ENCODE measurements at regions not wholly inside any gene's neighbourhood (a gene's known extent, or its start where the extent isn't known, plus 50 kb on each side); places are given as distances from the start of the nearest gene placed in this dataset.

GRCh38 chr14:51400139-51400538 is 160.1 kb downstream of the TMX1 start:
- H3K9me2 ChIP-seq (replicated peaks; ENCODE audit: low read depth, low read length): no peaks in the 10 kb centered on the region
- H3K4me2 ChIP-seq (ENCODE audit: low read depth, low read length, poor library complexity, severe bottlenecking): no peak overlapping the region
- no peaks in the 10 kb centered on the region for H3F3A ChIP-seq (ENCODE audit: low read depth)
- no peaks in the 10 kb centered on the region for H4K20me1 ChIP-seq (ENCODE audit: insufficient read depth, low read length, poor library complexity, severe bottlenecking)
- H3K36me3 ChIP-seq (ENCODE audit: insufficient read depth, low read length): no peaks in the 10 kb centered on the region
- TF ChIP-seq EZH2phosphoT487 (IDR thresholded peaks at IDR 0.05; ENCODE audit: borderline replicate concordance): no peak
- TF ChIP-seq CTCF (conservative IDR thresholded peaks at IDR 0.05; ENCODE audit: low read length): no peak
- no peak overlapping the region for H3K4me3 ChIP-seq (ENCODE audit: low read length, poor library complexity, severe bottlenecking)
- H3K27me3 ChIP-seq (ENCODE audit: insufficient read depth, low read length, poor library complexity, severe bottlenecking): peaks cover 20% of the 10 kb centered on the region
- no peak overlapping the region for H3K9ac ChIP-seq (ENCODE audit: low read depth, low read length, poor library complexity, severe bottlenecking)
- H2AFZ ChIP-seq (ENCODE audit: low read length): no peak overlapping the region
- H3K9me3 ChIP-seq (ENCODE audit: insufficient read depth, low read depth, low read length): no peaks in the 10 kb centered on the region
- no peaks in the 10 kb centered on the region for H3K79me2 ChIP-seq (ENCODE audit: insufficient read depth, low read length)
- H3K4me1 ChIP-seq (ENCODE audit: insufficient read depth, low read length, poor library complexity, severe bottlenecking): no peaks in the 10 kb centered on the region

DNA sequence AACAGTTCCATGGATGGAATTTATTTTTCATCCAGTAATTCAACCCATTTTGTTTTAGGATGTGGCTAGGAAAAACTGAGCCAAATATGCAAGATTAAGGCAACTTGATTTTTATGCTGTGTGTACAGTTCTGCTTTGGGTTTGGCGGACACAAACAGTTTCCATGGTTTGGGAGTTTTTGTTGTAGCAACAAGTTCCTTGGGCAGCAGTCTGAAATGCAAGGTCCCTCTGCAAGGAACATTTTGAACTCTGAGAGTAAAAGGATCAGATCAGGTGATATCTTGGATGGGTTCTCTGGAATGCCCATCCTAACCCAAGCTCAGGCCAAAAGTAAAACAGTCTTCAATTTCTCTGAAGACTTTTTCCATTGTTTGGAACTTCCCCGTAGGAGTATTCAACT is 161.2 kb downstream of the TMX1 start:
- H3K9ac ChIP-seq (ENCODE audit: low read depth, low read length, poor library complexity, severe bottlenecking): no peak overlapping the region
- H3K4me2 ChIP-seq (ENCODE audit: low read depth, low read length, poor library complexity, severe bottlenecking): no peak overlapping the region
- no peaks in the 10 kb centered on the region for H3K36me3 ChIP-seq (ENCODE audit: insufficient read depth, low read length)

GRCh38 chr14:51401756-51402155 is 161.7 kb downstream of the TMX1 start:
- Histone ChIP-seq H4K20me1 (ENCODE audit: insufficient read depth, low read length, poor library complexity, severe bottlenecking) (no peaks in the 10 kb centered on the region), H3K79me2 (ENCODE audit: insufficient read depth, low read length) (no peaks in the 10 kb centered on the region), H2AFZ (ENCODE audit: low read length) (no peak overlapping the region)

More for the DNA sequence above, 161.2 kb downstream of the TMX1 start:
- no peak overlapping the region for H2AFZ ChIP-seq (ENCODE audit: low read length)
- TF ChIP-seq EZH2phosphoT487 (IDR thresholded peaks at IDR 0.05; ENCODE audit: borderline replicate concordance): no peak
- TF ChIP-seq CTCF (conservative IDR thresholded peaks at IDR 0.05; ENCODE audit: low read length): no peak
- H3K4me3 ChIP-seq (ENCODE audit: low read length, poor library complexity, severe bottlenecking): no peak overlapping the region
- no peaks in the 10 kb centered on the region for H3K9me3 ChIP-seq (ENCODE audit: insufficient read depth, low read depth, low read length)
- no peaks in the 10 kb centered on the region for H3F3A ChIP-seq (ENCODE audit: low read depth)
- no peaks in the 10 kb centered on the region for H4K20me1 ChIP-seq (ENCODE audit: insufficient read depth, low read length, poor library complexity, severe bottlenecking)
- H3K27me3 ChIP-seq (ENCODE audit: insufficient read depth, low read length, poor library complexity, severe bottlenecking): peaks cover 20% of the 10 kb centered on the region
- no peaks in the 10 kb centered on the region for H3K9me2 ChIP-seq (replicated peaks; ENCODE audit: low read depth, low read length)
- H3K79me2 ChIP-seq (ENCODE audit: insufficient read depth, low read length): no peaks in the 10 kb centered on the region
- no peaks in the 10 kb centered on the region for H3K4me1 ChIP-seq (ENCODE audit: insufficient read depth, low read length, poor library complexity, severe bottlenecking)

More at GRCh38 chr14:51401756-51402155, 161.7 kb downstream of the TMX1 start:
- H3K4me3 ChIP-seq (ENCODE audit: low read length, poor library complexity, severe bottlenecking): no peak overlapping the region
- TF ChIP-seq EZH2phosphoT487 (IDR thresholded peaks at IDR 0.05; ENCODE audit: borderline replicate concordance): no peak
- no peak for TF ChIP-seq CTCF (conservative IDR thresholded peaks at IDR 0.05; ENCODE audit: low read length)
- no peaks in the 10 kb centered on the region for H3K4me1 ChIP-seq (ENCODE audit: insufficient read depth, low read length, poor library complexity, severe bottlenecking)
- H3K36me3 ChIP-seq (ENCODE audit: insufficient read depth, low read length): no peaks in the 10 kb centered on the region
- no peak overlapping the region for H3K9ac ChIP-seq (ENCODE audit: low read depth, low read length, poor library complexity, severe bottlenecking)
- no peaks in the 10 kb centered on the region for H3F3A ChIP-seq (ENCODE audit: low read depth)
- peaks cover 20% of the 10 kb centered on the region for H3K27me3 ChIP-seq (ENCODE audit: insufficient read depth, low read length, poor library complexity, severe bottlenecking)
- no peaks in the 10 kb centered on the region for H3K9me2 ChIP-seq (replicated peaks; ENCODE audit: low read depth, low read length)
- H3K9me3 ChIP-seq (ENCODE audit: insufficient read depth, low read depth, low read length): no peaks in the 10 kb centered on the region
- no peak overlapping the region for H3K4me2 ChIP-seq (ENCODE audit: low read depth, low read length, poor library complexity, severe bottlenecking)
